ENCODE measurements at regions not wholly inside any gene's neighbourhood (a gene's known extent, or its start where the extent isn't known, plus 50 kb on each side); places are given as distances from the start of the nearest gene placed in this dataset.
"Not testable (repeated sequence)": the region's sequence is repeated elsewhere in the genome, so short reads cannot be mapped to it uniquely, and the experiment has no call there.

GRCh38 chr6:27551607-27552006, 78.7 kb upstream of the ZNF184 start:
- H3K27me3 ChIP-seq (ENCODE audit: control insufficient read depth in 4 of 4, insufficient read depth in 4 of 4, low read length in 3 of 4), result peaks cover 0 to 28% (median 15%) of the 10 kb centered on the region in 4 donors
- no peaks in the 10 kb centered on the region for H3K36me3 ChIP-seq (ENCODE audit: control insufficient read depth in 4 of 4, insufficient read depth in 3 of 4, low read depth in 1 of 4, low read length in 3 of 4)
- H3K27ac ChIP-seq (ENCODE audit: low read depth in 1 of 2, low read length in 2 of 2), result no peak overlapping the region
- WGBS, result 78% methylated on average over 2 of the region's 2 CpGs
- no peak overlapping the region for H3K9ac ChIP-seq (ENCODE audit: low read depth in 1 of 2, low read length in 2 of 2)
- H3K4me1 ChIP-seq (ENCODE audit: control insufficient read depth in 4 of 4, insufficient read depth in 4 of 4, low read length in 3 of 4), result no peaks in the 10 kb centered on the region
- no peak for TF ChIP-seq TAF1 (conservative IDR thresholded peaks at IDR 0.05)
- no peak for TF ChIP-seq RAD21 (IDR thresholded peaks at IDR 0.05)
- no peak for TF ChIP-seq NR2F2 (IDR thresholded peaks at IDR 0.05)
- no peak for TF ChIP-seq SP1 (IDR thresholded peaks at IDR 0.05)
- TF ChIP-seq EGR1 (IDR thresholded peaks at IDR 0.05; ENCODE audit: low read depth in 2 of 2), result no peak
- no peak for TF ChIP-seq RXRA (IDR thresholded peaks at IDR 0.05)
- no peak for TF ChIP-seq GABPA (IDR thresholded peaks at IDR 0.05 in 1 of 2, conservative IDR thresholded peaks at IDR 0.05 in 1 of 2)
- no peak for TF ChIP-seq HNF4A (conservative IDR thresholded peaks at IDR 0.05)
- no peak for TF ChIP-seq HNF4G (IDR thresholded peaks at IDR 0.05)
- no peak overlapping the region for H3K4me3 ChIP-seq (ENCODE audit: low read depth in 1 of 3, low read length in 3 of 3)
- H3K9me3 ChIP-seq (ENCODE audit: control insufficient read depth in 4 of 4, low read length in 3 of 4), result peaks cover 0 to 7% (median 4%) of the 10 kb centered on the region in 4 donors
- no peak for DNase-seq (ENCODE audit: low spot score)

- Histone ChIP-seq H3K4me3 (ENCODE audit: low read depth in 1 of 3, low read length in 3 of 3) (no peak overlapping the region), H3K9me3 (ENCODE audit: control insufficient read depth in 4 of 4, low read length in 3 of 4) (peaks cover 3 to 7% (median 5%) of the 10 kb centered on the region in 4 donors), H3K9ac (ENCODE audit: low read depth in 1 of 2, low read length in 2 of 2) (no peak overlapping the region), H3K4me1 (ENCODE audit: control insufficient read depth in 4 of 4, insufficient read depth in 4 of 4, low read length in 3 of 4) (no peaks in the 10 kb centered on the region), H3K36me3 (ENCODE audit: control insufficient read depth in 4 of 4, insufficient read depth in 3 of 4, low read depth in 1 of 4, low read length in 3 of 4) (no peaks in the 10 kb centered on the region), H3K27me3 (ENCODE audit: control insufficient read depth in 4 of 4, insufficient read depth in 4 of 4, low read length in 3 of 4) (peaks cover 4 to 31% (median 19%) of the 10 kb centered on the region in 4 donors), H3K27ac (ENCODE audit: low read depth in 1 of 2, low read length in 2 of 2) (no peak overlapping the region)
- no peak for DNase-seq (ENCODE audit: low spot score)
- 64% methylated on average over 3 of the region's 3 CpGs for WGBS
- TF ChIP-seq, protein P1, sequence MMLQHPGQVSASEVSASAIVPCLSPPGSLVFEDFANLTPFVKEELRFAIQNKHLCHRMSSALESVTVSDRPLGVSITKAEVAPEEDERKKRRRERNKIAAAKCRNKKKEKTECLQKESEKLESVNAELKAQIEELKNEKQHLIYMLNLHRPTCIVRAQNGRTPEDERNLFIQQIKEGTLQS (IDR thresholded peaks at IDR 0.05), result no peak
- TF ChIP-seq REST (IDR thresholded peaks at IDR 0.05), result no peak
- no peak for TF ChIP-seq SP1 (IDR thresholded peaks at IDR 0.05)
- no peak for TF ChIP-seq RAD21 (IDR thresholded peaks at IDR 0.05)
- no peak for TF ChIP-seq HNF4G (IDR thresholded peaks at IDR 0.05)
- no peak for TF ChIP-seq MAX (IDR thresholded peaks at IDR 0.05)
- no peak for TF ChIP-seq CTCF (IDR thresholded peaks at IDR 0.05; ENCODE audit: low read depth, low read length, missing input control)
- TF ChIP-seq JUND (IDR thresholded peaks at IDR 0.05), result no peak
- no peak for TF ChIP-seq EGR1 (IDR thresholded peaks at IDR 0.05; ENCODE audit: low read depth in 2 of 2)
- TF ChIP-seq RXRA (IDR thresholded peaks at IDR 0.05), result no peak
- no peak for TF ChIP-seq FOXA1 (IDR thresholded peaks at IDR 0.05)
- TF ChIP-seq TAF1 (conservative IDR thresholded peaks at IDR 0.05), result no peak
- TF ChIP-seq ZBTB33 (IDR thresholded peaks at IDR 0.05), result no peak
- no peak for TF ChIP-seq GABPA (IDR thresholded peaks at IDR 0.05 in 1 of 2, conservative IDR thresholded peaks at IDR 0.05 in 1 of 2)
- TF ChIP-seq FOXA2 (IDR thresholded peaks at IDR 0.05), result no peak
Observed at GRCh38 chr6:27550692-27551091, 77.8 kb upstream of the ZNF184 start.

DNA sequence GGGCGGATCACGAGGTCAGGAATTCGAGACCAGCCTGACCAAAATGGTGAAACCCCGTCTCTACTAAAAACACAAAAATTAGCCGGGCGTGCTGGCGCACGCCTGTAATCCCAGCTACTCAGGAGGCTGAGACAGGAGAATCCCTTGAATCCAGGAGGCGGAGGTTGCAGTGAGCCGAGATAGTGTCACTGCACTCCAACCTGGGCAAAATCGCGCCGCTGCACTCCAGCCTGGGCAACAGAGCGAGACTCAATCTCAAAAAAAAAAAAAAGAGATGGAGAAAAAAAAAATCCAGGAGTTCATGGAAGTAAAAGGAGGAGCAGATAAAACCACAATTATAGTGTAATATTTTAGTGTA, 76.3 kb upstream of the ZNF184 start:
- H3K27me3 ChIP-seq (ENCODE audit: control insufficient read depth in 4 of 4, insufficient read depth in 4 of 4, low read length in 3 of 4), result peaks cover 4 to 33% (median 17%) of the 10 kb centered on the region in 4 donors
- H3K4me1 ChIP-seq (ENCODE audit: control insufficient read depth in 4 of 4, insufficient read depth in 4 of 4, low read length in 3 of 4); H3K9me3 ChIP-seq (ENCODE audit: control insufficient read depth in 4 of 4, low read length in 3 of 4); H3K36me3 ChIP-seq (ENCODE audit: control insufficient read depth in 4 of 4, insufficient read depth in 3 of 4, low read depth in 1 of 4, low read length in 3 of 4); H3K9ac ChIP-seq (ENCODE audit: low read depth in 1 of 2, low read length in 2 of 2); H3K27ac ChIP-seq (ENCODE audit: low read depth in 1 of 2, low read length in 2 of 2); DNase-seq (ENCODE audit: low spot score); H3K4me3 ChIP-seq (ENCODE audit: low read depth in 1 of 3, low read length in 3 of 3): not testable (repeated sequence)
- 83% methylated on average over 14 of the region's 14 CpGs for WGBS
